ENCODE measurements at regions not wholly inside any gene's neighbourhood (a gene's known extent, or its start where the extent isn't known, plus 50 kb on each side); places are given as distances from the start of the nearest gene placed in this dataset.

DNA sequence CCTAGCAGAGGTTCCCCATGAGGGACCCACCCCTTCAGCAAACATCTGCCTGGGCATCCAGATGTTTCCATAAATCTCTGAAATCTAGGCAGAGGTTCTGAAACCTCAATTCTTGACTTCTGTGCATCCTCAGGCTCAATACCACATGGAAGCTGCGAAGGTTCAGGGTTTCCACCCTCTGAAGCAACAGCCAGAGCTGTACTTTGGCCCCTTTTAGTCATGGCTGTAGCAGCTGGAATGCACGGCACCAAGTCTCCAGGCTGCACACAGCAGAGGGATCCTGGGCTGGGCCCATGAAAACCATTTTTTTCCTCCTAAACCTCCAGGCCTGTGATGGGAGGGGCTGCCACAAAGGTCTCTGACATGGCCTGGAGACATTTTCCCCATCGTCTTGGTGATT, 93.0 kb upstream of the FIGN start:
- Histone ChIP-seq H3K18ac (ENCODE audit: extremely low read depth, low read length) (no peak overlapping the region), H3K14ac (ENCODE audit: insufficient read length) (no peak overlapping the region), H2BK20ac (ENCODE audit: low read length) (no peak overlapping the region), H4K5ac (ENCODE audit: insufficient read length, low read depth, low read length) (no peak overlapping the region), H3K4me1 (replicated peaks in 1 of 4; ENCODE audit: control insufficient read depth in 3 of 4, insufficient read depth in 4 of 4, low read length in 3 of 4) (no peaks in the 10 kb centered on the region), H3K27me3 (replicated peaks in 1 of 4; ENCODE audit: control insufficient read depth in 3 of 4, extremely low read depth in 1 of 4, insufficient read depth in 3 of 4, low read length in 3 of 4) (no peaks in the 10 kb centered on the region), H2AK5ac (ENCODE audit: low read depth, low read length) (no peak overlapping the region), H2BK5ac (ENCODE audit: low read depth, low read length) (no peak overlapping the region), H3K56ac (replicated peaks; ENCODE audit: insufficient read length, low read depth, low read length) (no peak overlapping the region), H3K27ac (ENCODE audit: low read depth, low read length) (no peak overlapping the region), H4K91ac (replicated peaks; ENCODE audit: insufficient read length, low read length) (no peak overlapping the region), H3K4me2 (ENCODE audit: insufficient read depth in 1 of 2, low read depth in 2 of 2, low read length in 2 of 2) (no peak overlapping the region), H3K23me2 (ENCODE audit: low read depth, low read length) (0 out of 2 replicates have a peak, but pooled peaks cover 2% of the 10 kb centered on the region), H2AFZ (ENCODE audit: low read length) (no peak overlapping the region), H3K79me2 (ENCODE audit: control insufficient read depth in 1 of 2, insufficient read depth in 2 of 2, low read length in 2 of 2) (no peaks in the 10 kb centered on the region), H3K23ac (ENCODE audit: insufficient read length) (no peak overlapping the region), H4K8ac (ENCODE audit: extremely low read depth, insufficient read depth, low read length) (no peak overlapping the region), H3K79me1 (ENCODE audit: low read depth, low read length) (no peaks in the 10 kb centered on the region), H3K9ac (replicated peaks in 1 of 4; ENCODE audit: extremely low read depth in 1 of 4, low read depth in 3 of 4, low read length in 3 of 4) (no peak overlapping the region), H2BK15ac (ENCODE audit: low read length) (no peak overlapping the region), H4K20me1 (replicated peaks in 1 of 2; ENCODE audit: control insufficient read depth in 1 of 2, insufficient read depth in 2 of 2, low read length in 2 of 2) (no peaks in the 10 kb centered on the region), H3K9me3 (ENCODE audit: insufficient read depth in 2 of 2, low read depth in 1 of 2, low read length in 1 of 2) (no peaks in the 10 kb centered on the region), H3K4ac (replicated peaks; ENCODE audit: insufficient read length, low read depth, low read length) (no peak overlapping the region), H2BK12ac (ENCODE audit: low read depth, low read length) (no peak overlapping the region), H2BK120ac (replicated peaks; ENCODE audit: low read depth, low read length) (no peak overlapping the region), H3K4me3 (ENCODE audit: extremely low read depth in 1 of 4, insufficient read depth in 2 of 4, low read depth in 3 of 4, low read length in 4 of 4) (no peak overlapping the region), H3K36me3 (ENCODE audit: control insufficient read depth in 2 of 4, insufficient read depth in 4 of 4, low read length in 3 of 4) (no peaks in the 10 kb centered on the region)
- ChIA-PET CTCF (ENCODE audit: partially characterized antibody) (no interaction called here), POLR2A (ENCODE audit: partially characterized antibody) (no interaction called here)
- no peak for DNase-seq (ENCODE audit: low read depth in 1 of 2, low spot score in 2 of 2)
- FAIRE-seq = no peak
- WGBS, 2 experiments (ENCODE audit: extremely low coverage in 1 of 2, insufficient coverage in 1 of 2, insufficient read length in 1 of 2, insufficient replicate concordance in 2 of 2, low coverage in 1 of 2, low lambda C conversion rate in 2 of 2, missing lambda C conversion rate in 1 of 2) = 98% methylated on average over 3 of the region's 3 CpGs; no CpG with 5 or more reads in 1 of the 2 experiments
- no peak for TF ChIP-seq ASH2L (IDR thresholded peaks at IDR 0.05; ENCODE audit: low read length)
- TF ChIP-seq MAX (IDR thresholded peaks at IDR 0.05) = no peak
- no peak for TF ChIP-seq EP300 (IDR thresholded peaks at IDR 0.05; ENCODE audit: borderline replicate concordance in 1 of 2, low read depth in 2 of 2, low read length in 2 of 2)
- TF ChIP-seq, protein P1, sequence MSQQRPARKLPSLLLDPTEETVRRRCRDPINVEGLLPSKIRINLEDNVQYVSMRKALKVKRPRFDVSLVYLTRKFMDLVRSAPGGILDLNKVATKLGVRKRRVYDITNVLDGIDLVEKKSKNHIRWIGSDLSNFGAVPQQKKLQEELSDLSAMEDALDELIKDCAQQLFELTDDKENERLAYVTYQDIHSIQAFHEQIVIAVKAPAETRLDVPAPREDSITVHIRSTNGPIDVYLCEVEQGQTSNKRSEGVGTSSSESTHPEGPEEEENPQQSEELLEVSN (IDR thresholded peaks at IDR 0.05) = no peak
- no peak for TF ChIP-seq CHD1 (IDR thresholded peaks at IDR 0.05; ENCODE audit: low read depth, low read length)
- TF ChIP-seq RAD21 (IDR thresholded peaks at IDR 0.05 in 1 of 2, conservative IDR thresholded peaks at IDR 0.05 in 1 of 2; ENCODE audit: low read depth in 2 of 2, low read length in 2 of 2) = no peak
- no peak for TF ChIP-seq ATF3 (IDR thresholded peaks at IDR 0.05; ENCODE audit: insufficient read depth, low read depth, low read length)
- no peak for TF ChIP-seq BACH1 (IDR thresholded peaks at IDR 0.05; ENCODE audit: low read length)
- TF ChIP-seq EZH2 (IDR thresholded peaks at IDR 0.05; ENCODE audit: low read depth, low read length, severe bottlenecking) = no peak
- TF ChIP-seq CEBPB (IDR thresholded peaks at IDR 0.05; ENCODE audit: low read depth, low read length) = no peak
- TF ChIP-seq SP4 (IDR thresholded peaks at IDR 0.05; ENCODE audit: low read length) = no peak
- TF ChIP-seq HDAC6 (IDR thresholded peaks at IDR 0.05; ENCODE audit: low read depth, low read length) = no peak
- TF ChIP-seq TEAD4 (IDR thresholded peaks at IDR 0.05; ENCODE audit: low read depth, low read length) = no peak

All from H1 (cell line).